ENCODE measurements at regions not wholly inside any gene's neighbourhood (a gene's known extent, or its start where the extent isn't known, plus 50 kb on each side); places are given as distances from the start of the nearest gene placed in this dataset.

DNA sequence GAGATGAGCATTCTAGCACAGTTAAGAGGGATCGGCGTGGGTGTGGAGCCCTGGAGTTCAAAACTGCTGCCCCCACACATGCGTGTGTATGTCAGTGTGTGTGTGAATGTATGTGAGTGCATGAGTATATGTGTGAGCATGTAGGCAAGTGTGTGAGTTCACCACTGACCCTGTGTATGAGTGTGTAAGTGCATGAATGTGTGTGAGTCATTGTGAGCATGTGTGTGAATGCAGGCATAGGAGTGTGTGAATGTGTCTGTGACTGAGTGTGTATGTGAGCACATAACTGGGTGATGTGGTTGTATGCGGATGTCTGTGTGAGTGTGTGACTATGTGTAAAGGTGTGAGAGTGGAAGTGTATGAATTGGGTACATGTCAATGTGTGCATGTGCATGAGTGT lies 69.6 kb upstream of the CCDC167 start:
- TF ChIP-seq, protein P1, sequence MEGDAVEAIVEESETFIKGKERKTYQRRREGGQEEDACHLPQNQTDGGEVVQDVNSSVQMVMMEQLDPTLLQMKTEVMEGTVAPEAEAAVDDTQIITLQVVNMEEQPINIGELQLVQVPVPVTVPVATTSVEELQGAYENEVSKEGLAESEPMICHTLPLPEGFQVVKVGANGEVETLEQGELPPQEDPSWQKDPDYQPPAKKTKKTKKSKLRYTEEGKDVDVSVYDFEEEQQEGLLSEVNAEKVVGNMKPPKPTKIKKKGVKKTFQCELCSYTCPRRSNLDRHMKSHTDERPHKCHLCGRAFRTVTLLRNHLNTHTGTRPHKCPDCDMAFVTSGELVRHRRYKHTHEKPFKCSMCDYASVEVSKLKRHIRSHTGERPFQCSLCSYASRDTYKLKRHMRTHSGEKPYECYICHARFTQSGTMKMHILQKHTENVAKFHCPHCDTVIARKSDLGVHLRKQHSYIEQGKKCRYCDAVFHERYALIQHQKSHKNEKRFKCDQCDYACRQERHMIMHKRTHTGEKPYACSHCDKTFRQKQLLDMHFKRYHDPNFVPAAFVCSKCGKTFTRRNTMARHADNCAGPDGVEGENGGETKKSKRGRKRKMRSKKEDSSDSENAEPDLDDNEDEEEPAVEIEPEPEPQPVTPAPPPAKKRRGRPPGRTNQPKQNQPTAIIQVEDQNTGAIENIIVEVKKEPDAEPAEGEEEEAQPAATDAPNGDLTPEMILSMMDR (IDR thresholded peaks at IDR 0.05; ENCODE audit: low read length) = no peak
- TF ChIP-seq EZH2phosphoT487 (IDR thresholded peaks at IDR 0.05; ENCODE audit: low read length) = no peak
